HG03378 (cell line): ENCODE measurements at regions not wholly inside any gene's neighbourhood (a gene's known extent, or its start where the extent isn't known, plus 50 kb on each side); places are given as distances from the start of the nearest gene placed in this dataset.

Source experiments
- ATAC-seq: cut with Tn5 transposase; IDR thresholded peaks from one replicate; pipeline ENCODE4 v1.9.1; 2021; ENCODE audit warnings: mild to moderate bottlenecking, moderate library complexity; ENCODE audit not compliant: unreplicated experiment

- no peak for ATAC-seq
Measured at GRCh38 chr2:191512874-191513273, 165.1 kb upstream of the NABP1 start.

DNA sequence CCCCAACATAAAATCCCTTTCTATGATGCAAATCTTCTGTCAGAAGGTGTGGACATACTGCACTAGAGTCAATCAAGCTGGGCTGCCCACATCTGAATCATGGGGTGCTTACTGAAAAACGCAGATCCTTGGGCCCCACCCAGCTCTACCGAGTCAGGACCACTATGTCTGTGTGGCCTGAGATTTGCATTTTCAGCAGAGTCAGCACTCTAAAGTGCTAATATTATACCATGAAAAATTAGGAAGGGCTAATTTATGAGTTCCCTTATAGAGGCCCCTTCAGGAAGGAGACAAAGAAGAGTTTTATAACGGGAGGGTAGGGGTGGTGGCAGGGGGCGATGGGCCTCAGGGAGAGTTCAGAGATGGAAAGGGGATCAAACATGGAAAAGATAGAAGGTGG is 163.3 kb upstream of the NABP1 start:
- no peak for ATAC-seq

DNA sequence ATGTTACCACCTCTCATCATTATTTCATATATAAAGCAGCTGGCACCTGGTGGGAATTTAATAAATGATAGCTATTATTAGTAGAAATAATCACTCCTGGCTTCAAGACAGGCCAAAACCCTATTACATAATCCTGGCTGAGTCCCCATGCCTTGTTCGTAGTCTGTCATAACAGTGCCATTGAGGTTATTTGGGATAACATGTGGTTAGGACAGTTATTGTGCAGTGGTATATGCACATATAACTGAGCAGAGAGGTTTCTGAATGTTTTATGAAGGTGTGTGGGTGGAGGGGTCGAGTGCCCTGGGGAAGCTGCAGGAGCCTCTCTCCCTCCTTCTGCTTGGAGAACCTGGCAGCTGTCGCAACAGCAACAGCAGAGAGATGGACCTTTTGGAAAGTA is 162.4 kb upstream of the NABP1 start:
- no peak for ATAC-seq

GRCh38 chr2:191516260-191516659 is 161.7 kb upstream of the NABP1 start:
- ATAC-seq: no peak

DNA sequence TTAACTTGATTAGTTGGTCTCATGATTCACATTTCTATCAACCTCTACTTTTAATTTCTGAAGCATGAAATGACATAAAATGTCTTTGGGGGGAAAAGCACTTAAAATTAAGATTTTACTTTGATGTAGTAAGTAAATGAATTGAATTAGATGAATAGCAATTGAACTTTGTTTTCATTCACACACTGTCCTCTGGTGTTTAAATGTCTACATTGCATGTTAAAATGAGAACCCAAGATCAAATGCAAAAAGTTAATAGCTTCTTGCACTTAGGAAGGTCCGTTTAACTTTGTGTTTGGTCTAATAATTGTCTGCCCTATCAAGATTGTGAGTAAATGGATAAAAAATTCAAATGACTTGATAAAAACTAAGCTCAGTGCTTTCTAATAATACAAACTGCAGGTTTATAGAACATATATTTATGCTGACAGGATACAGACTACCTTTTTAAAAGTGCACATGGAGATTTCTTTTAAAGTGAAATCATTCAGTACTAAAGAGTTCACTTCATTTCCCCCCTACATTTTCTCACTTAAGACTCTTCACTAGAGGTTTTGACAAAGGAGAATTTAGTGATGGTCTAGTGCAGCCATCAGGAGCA is 156.2 kb upstream of the NABP1 start:
- ATAC-seq: no peak

DNA sequence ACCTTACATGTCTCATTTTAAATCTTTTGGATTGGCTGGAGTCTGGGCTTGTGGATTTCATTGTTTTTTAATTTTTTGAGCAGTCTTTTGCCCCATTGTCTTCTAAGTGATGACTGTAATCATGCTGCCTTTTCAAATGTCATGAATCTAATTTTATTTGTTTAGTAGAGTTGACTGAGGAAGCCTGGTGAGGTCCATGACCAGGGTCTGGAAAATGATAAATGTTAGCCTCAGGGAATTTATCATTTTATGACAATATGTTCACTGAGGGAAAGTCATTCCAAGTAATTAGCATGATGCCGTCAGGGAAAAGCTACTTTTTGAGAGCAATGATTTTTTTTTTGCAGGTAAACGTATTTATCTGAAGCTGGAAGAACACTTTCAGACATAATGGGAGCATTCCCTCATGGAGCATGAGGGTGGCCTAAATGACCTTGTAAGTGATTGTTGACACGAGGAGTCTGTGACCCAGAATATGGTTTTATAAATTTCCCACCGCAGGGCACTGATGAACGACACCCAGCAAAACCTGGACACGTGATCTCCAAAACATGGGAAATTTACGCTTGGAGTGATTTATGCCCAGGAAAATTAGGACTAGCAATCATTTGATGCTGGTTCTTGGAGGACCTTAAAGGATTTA is 155.3 kb upstream of the NABP1 start:
- ATAC-seq: no peak

- no peak for ATAC-seq
Measured at GRCh38 chr2:191526091-191526490, 151.8 kb upstream of the NABP1 start.

DNA sequence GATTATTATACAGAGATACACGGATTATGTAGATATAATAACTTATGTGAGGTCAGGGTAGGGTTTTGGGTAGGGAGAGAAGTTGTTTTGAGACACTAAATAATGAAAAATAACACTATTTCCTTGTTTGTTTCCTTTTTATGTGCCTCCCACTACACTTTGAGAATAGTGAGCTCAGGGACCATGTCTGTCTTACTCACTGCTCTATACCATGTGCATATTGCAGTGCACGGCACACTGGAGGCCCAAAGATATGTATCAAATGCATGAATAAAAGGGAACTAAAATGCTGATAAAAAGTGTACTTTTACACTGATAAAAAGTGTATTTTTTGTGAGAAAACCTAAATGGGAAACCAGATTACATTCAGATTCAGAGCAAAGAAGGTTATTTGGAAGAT is 151.4 kb upstream of the NABP1 start:
- ATAC-seq: no peak

- ATAC-seq: no peak
Measured at GRCh38 chr2:191526953-191527556, 150.9 kb upstream of the NABP1 start.

DNA sequence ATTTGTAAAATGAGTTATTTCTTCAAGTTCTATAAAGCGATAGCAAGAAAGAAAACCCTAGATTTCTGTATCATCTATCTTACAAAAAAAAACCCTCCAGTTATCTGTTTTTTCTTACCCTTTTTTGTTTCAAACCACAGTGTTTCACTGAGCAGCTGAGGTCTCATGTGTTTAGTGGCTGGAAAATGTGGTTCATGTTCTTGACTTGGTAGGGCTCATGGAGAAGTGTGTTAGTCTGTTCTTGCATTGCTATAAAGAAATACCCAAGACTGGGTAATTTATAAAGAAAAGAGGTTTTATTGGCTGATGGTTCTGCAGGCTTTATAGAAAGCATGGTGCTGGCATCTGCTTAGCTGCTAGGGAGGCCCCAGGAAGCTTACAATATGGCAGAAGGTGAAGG is 147.3 kb upstream of the NABP1 start:
- ATAC-seq: no peak

DNA sequence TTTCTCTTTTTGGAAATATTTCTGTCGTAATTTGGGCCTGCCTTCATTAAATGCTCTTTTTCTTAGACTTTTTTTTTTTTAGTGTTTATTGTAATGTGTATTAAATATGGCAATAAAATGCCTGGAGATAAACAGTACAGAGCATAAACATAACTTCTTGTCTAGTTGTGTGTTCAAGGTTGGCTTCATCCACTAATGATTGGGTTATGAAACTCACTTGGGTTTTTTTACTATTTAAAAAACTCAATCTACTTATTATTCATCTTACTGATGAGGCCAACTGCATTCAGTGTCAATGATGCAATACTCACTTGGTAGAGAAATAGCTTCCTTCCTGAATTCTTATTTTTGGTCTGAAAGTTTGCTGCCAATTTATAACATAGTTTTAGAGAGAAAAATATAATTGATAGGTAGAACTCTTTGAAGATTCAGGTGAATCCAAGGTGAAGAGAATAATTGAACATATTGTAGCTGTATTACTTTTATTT is 144.2 kb upstream of the NABP1 start:
- no peak for ATAC-seq

DNA sequence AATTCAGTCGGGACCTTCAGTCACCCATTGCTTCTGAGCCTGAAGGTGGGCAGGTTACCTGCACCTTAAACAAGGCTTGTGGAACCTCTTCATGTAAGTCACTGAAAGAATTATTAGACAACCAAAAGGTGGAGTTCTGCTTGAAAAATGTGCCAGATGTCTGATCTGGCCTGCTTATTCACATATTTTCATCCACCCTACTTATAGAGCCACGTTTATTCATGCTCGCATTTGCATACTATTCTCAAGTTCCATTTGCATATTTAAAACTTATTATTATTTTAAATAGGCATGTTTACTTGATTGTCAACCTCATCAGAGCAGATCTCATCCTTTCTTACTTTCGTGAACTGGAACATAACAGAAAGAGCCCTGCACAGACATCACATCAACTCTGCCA is 140.0 kb upstream of the NABP1 start:
- no peak for ATAC-seq

DNA sequence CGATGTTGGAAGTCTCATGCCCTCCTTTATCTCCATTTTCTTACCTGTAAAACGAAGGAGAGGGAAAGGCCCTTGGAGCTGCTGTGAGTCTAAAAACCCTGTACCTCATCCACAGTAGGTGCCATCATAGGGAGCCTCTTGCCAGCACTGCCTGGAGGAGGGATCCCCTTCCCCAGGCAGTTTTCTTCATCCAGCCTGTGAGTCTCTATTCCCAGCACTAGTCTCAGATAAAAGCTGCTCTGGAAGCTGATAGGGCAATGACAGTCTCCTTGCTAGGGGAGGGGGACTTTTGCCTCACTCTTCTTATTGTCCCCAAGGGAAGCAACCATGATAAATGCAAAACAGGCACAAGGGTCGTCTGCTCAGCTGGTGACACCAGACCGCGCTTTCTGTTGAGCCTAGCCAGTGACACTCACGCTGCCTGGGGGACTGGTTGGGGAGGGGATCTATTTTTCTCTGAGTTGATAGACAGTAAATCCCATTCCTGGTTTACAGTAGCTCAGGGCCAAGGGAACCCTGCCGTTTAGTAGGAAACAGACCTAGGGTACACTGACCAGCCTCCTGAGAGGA is 139.5 kb upstream of the NABP1 start:
- ATAC-seq: no peak

- ATAC-seq: no peak
Measured at GRCh38 chr2:191539068-191539467, 138.9 kb upstream of the NABP1 start.

DNA sequence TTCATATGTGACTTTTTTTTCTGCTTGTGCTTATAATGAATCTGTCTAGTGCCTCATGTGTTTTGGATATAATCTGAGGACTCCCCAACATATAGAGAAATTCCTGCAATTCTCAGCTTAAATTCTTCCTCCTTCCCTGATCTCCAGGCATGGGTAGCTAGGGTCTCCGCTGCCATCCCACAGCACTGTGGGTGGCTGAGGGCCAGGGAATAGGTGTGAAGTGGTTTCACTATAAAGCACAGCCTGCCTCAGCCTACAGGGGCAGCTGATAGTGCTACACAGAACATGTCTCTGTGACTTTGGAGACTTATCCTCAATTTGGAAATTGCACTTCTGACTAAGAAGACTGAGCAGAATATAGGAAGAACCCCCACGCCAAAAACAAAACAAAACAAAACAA is 137.3 kb upstream of the NABP1 start:
- no peak for ATAC-seq

DNA sequence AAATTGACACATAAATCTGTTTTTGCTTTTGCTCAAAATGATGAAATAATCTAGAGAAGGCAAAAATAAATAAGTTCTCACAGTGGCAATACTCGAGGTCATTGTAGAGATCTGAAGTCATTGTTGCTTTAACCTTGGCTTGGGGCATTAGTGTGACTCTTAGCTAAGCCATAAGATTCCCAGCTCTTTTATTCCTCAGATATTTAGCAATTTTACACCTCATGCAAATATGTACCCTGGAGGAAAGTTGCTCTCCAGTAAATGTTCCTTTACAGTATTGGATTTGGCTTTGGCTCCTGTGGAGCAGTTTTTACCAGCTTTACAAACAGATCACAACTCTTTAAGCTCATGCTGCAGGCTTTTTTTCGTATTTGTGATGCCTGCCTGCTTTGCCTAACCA is 134.2 kb upstream of the NABP1 start:
- no peak for ATAC-seq

DNA sequence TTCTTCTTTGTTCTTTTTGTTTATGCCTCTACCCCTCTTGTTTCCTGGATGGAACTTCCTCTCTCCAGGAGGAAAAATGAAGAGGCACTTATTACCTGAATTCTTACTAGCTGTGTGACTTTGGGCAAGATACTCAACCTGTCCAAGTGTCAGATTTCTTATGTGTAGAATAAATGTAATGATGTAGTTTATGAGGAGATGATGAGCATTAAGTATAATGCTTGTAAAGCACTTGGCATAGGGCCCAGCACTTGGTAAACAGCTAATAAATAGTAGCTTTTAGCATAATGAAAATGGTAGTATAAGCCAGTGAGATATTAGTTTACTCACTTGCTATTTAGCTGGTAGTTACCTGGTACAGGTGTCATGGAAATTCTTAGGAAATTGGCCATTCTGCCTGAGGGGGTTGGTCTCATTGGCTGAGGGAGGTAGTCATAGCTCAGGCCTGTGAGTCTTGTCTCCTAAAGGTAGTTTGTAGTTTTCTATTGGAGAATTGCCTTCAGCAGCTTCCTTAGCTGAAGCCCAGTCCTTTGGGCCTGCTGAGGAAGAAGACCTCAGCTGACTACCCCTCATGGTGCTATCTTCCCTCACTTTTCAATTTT is 133.4 kb upstream of the NABP1 start:
- no peak for ATAC-seq

- no peak for ATAC-seq
Measured at GRCh38 chr2:191545361-191545760, 132.6 kb upstream of the NABP1 start.

- ATAC-seq: no peak
Measured at GRCh38 chr2:191552066-191552465, 125.9 kb upstream of the NABP1 start.

DNA sequence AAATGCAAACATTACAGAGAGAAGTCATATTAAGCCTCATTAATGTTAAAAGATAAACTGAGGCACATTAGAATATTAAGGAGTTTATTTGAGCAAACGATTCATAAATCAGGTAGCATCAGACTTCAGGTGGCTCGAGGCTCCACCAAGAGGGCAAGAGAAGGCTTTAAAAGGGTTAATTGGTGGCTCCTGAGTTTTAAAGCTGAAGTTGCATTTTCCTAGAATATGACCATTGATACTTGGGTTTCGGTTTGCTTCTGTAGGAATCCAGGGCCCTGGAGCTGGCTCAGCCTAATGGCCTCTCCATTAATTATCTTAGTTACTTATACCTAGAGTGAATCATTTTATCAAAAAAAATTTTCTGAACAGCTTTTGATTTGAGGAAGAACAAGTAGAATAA is 123.7 kb upstream of the NABP1 start:
- no peak for ATAC-seq

GRCh38 chr2:191555092-191555742 is 122.7 kb upstream of the NABP1 start:
- ATAC-seq: peak; percentile 96
